HG02571 (cell line): ENCODE measurements at regions not wholly inside any gene's neighbourhood (a gene's known extent, or its start where the extent isn't known, plus 50 kb on each side); places are given as distances from the start of the nearest gene placed in this dataset.

Experiments used
- ATAC-seq: cut with Tn5 transposase; IDR thresholded peaks from one replicate; pipeline ENCODE4 v1.9.1; 2021; ENCODE audit warnings: mild to moderate bottlenecking, moderate library complexity; ENCODE audit not compliant: unreplicated experiment

DNA sequence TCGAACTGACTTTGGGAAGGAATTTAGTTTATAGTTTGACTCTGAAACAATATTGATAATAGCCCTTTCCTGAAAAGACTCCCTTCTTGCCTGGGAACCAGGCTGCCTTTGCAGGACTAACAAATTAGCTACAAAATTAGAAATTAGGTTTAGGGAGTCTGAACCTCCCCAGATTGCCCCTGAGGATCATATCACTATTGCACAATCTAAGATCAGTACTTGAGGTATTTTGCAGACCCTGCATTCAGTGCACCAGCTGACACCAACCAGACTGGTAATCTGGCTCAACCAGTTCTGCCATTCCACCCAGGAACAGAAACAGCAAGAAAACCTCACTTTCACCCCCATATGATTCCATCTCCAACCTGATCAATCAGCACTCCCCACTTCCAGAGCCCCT is 131.8 kb upstream of the GALNT5 start:
- ATAC-seq = no peak

DNA sequence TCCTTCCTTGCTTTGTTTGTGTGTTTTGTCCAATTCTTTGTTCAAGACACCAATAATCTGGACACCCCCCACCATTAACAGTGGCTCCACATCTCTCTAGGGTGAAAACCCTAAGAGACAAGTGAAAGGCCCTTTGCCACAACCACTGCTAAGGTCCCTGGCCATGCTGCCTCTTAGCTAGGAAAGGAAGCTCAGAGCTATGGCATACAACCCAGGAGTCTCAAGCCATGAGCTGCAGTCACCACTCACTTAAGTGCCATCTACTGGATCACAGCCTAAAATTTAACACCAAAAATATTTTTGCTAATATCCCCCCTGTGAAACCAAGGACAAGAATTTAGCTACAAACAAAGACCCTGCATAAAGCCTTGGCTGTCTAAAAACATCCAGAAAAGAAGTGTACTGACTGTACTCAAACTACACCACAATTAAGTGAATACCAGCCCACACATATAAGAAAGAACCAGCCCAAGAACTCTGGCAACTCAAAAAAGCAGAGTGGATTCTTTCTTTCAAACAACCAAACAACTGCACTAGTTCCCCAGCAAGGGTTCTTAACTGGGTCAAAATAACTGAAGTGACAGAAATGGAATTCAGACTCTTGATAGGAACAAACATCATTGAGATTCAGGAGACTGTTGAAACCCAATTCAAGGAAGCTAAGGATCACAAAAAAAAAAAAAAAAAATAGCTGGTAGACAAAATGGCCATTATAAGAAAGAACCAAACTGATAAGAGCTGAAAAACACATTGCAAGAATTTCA is 130.1 kb upstream of the GALNT5 start:
- ATAC-seq = no peak

DNA sequence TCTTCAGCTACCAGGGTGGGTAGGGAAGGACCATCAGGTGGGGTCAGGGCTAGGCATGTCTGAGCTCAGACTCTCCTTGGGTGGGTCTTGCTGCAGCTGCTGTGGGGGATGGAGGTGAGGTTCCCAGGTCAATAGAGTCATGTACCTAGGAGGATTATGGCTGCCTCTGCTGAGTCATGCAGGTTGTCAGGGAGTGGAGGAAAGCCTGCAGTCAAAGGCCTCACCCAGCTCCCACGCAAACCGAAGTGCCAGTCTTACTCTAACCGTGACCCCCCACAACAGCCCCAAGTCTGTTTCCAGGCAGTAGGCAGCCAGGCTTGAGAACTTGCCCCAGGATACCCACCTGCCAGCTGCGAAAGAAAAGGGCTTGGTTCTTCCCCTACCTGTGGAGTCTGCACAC is 113.6 kb upstream of the GALNT5 start:
- no peak for ATAC-seq

DNA sequence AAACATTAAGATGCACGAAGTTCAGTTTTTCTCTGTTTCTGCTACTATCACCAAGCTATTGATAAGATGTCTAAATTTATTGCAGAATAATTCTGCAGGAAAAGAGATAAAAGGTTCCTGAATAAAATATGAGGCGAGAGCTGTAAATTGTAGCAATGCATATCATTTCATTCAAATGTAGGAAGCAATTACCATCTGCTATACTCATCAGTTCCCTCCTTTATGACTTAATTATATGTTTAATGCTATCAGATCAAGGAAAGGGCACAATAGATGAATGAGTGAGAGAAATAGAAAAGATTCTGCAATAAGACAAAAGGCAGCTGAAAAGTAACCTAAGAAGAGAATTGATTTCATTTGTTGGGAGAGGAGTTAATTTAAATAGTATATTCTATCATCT is 108.2 kb upstream of the GALNT5 start:
- no peak for ATAC-seq

DNA sequence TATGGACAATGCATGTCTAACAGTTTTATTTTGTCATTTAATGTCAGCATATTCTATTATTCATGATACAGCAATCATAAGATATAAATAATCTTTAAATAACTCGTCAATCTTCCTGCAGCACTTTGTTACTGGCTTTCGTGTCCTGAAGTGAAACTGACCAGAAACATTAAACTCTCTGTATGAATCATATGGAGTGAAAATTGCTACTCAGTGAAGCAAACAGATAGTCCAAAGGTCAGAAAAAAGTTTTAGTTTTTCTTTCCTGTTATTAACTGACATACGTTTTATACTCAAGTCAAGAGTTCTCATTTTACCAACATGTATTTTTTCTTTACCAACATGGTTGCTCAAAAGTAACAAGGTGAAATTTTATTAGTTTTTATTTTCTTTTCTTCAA is 106.8 kb upstream of the GALNT5 start:
- peak; percentile 86 for ATAC-seq

DNA sequence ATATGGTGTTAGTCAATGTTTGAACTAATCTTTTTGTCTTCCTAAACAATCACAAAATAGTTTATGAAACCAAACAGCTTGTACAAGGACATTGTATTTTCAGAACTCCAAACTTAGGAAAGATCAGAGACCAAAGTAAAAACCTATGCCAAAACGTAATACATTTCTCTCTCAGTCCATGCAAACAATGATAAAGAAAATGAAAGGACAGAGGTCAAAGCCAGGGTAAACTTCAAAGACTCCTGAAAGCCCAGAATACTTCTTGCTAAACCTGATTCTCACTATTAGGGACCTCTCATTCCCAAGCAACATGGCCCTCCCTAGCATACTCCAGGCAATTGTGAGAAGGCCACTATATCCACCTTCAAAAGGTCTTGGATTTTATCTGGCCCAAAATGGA is 105.1 kb upstream of the GALNT5 start:
- no peak for ATAC-seq

DNA sequence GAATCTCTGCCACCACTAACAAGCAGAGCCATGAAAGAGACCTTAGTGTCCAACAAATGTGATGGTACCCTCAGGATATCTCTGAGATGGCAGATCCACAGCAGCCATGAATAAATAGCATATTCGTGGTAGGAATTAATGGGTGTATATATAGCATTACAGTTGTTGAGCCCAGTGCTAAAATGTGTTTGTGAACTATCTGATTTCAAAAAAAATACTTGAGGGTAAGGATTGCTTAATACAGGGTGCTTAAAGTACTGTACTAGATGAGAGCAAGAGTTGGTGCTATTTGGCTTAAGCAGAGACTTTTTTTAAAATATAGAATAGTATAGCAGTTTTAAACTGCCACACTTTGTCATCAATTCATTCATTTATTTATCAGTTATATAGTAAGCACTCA is 101.5 kb upstream of the GALNT5 start:
- ATAC-seq = no peak

DNA sequence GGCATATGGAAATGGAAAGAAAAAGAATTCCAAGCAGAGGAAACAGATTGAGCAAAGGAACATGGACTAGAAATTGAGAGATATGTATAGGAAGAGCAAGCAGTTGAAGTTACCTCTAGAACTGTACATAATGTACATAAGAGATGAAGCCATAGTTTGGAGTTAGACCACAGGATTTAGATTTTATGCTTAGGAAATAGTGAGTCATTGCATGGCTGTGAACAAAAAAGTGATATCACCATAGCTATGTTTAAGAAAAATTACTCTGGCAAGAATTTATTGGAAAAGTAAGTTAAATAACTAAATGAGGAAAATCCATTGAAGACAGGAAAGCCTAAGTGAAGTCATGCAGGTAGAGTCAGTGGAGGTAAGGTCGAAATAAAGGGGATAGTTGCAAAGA is 99.4 kb upstream of the GALNT5 start:
- no peak for ATAC-seq

DNA sequence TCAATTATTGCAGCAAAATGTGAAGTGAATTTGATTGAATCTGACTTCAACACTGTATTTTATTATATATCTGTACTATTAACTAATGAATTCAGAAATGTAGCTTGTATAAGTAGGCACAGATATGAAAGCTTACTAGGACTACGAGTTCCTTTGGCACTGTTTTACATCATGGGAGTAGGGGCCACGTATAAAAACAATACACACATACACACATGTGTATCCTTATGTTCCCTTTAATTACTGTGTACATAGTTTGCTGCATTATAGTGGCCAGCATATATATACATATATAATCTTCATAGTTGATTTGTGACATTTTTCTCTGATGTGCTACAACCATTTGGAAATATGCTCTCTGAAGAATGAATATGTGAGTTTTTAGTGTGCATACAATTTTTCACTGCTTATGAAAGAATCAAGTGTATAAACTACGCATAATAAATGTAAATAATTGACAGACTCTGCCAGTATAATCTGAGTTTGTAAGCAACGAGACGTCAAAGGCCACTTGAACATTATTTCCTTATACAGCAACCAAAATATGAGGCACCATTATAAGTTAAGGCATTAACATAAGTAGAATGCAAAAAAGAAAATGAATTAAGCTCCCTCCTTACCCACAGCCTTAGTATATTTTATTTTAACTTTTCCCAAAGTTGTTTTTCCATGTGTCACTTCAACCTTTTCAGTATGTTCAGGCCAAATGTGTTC is 98.1 kb upstream of the GALNT5 start:
- no peak for ATAC-seq

DNA sequence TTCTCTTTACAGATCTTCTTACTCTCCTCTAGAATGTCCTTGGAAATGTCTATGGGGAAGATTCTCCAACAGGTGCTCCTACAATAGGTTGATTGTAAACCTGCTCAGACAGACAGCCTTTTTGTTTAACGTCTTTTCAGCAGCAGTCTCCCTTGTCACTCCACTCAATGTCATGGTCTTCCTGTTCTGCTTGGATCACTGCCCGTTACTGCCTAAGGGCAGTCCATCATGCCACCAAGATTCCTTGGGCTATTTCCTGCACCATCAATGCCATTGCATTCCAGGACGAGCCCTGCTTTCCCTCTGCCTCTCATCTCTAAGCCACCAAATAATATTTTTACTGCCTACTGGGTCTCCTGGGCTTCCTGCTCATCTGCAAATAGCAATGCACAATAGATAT is 97.4 kb upstream of the GALNT5 start:
- no peak for ATAC-seq

DNA sequence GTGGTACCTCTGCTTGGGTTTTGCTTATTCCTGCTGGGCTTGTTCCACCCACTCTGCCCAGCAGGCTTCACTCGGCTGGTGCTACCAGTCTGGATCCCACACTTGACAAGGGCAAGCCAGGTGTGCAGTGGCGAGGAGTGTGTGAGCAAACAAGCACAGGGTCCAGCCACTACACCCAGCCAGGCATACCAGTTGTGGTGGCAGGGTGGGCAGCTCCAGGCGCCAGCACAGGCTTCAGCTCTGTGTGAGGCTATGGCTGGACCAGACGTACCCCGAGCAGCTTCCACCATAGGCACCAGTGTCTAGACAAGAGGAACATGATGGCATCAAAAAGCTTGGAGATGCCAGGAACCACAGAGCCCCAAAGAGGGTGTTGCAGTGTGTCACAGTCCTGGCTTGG is 93.1 kb upstream of the GALNT5 start:
- ATAC-seq = no peak

DNA sequence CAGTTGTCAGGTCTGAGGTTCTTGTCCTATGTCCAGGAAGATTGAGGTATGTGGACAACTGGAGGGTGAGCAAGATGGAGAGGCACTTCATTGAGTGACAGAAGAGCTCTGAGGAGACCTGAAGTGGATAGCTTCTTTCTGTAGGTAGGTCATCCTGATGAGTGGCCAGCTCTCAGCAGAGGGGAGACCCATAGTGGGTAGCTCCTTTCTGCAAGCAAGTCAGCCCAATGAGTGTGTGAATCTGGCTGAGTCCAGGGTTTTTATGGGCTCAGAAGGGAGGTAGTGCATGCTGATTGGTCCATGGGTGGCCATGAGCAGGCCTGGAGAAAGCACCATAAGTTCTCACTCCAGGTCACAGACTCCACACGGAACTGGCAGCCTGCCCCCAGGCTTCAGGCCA is 92.6 kb upstream of the GALNT5 start:
- no peak for ATAC-seq

DNA sequence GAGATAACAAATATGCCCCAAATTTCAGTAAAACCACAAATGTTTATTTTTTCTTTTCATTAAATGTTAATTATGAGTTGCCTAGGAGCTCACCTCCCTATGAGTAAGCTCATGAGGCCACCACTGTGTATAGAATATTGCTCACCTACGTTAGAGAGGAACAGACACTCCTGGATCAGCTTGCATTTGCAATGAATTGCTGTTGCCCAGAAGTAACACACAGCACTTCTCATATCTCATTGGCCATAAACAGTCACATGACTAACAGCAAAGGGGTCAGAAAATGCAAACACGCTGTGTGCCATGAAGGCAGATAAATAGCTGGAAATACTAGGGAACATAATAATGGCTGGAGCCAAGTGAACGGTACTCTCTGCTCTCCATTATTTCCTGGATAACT is 89.0 kb upstream of the GALNT5 start:
- no peak for ATAC-seq

DNA sequence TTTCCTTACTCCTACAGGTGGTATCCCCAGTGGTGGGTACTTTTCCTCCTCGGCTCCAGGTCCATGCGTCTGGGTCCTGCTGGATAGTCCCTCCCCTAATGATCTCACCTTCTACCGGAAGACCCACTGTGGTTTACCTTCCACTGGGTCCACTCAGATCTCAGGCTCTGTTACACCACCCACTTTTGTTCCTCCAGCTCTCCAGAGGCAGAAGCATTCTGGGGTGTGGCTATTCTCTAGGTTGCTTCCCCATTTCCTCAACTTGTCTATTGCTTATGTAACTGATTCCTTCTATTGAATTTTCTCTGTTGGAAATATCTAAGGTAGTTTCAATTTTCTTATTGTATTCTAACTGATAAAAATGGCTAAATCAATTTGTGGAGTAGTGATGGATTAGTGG is 87.6 kb upstream of the GALNT5 start:
- ATAC-seq = no peak

DNA sequence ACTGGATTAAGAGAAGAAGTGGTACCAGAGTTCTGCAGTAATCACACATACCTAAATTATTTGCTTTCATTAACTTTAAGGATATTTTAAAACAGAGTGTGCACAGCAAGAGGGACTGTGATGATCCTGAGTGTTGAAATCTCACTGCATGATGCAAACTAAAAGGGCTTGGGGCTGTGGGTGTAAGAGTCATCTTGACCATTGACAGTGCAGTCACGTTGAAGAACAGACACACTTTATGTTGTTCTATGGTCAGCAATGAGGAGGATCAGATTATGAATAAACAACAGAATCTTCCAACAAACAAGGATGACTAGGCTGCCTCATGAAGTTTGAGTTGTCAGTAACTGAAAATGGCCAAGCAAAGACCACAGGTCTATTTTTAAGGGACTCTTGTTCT is 87.2 kb upstream of the GALNT5 start:
- no peak for ATAC-seq

DNA sequence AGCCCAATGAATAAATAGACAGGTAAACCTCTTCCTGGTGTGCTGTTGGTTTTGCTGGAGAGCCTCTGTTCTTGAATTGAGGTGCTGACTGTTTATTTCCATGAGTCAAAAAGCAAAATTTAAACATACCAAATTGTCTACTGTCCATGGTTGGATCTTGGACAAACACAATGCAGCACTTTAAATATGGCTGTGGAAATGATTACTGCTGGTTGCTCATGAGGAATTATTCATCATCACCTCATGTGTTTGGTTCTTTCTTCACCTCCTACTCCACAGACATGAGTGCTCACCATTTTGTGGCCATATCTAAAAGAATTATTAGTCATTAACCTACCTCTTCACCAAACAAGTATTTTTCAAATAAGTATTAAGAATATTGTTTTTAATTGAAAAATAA is 85.3 kb upstream of the GALNT5 start:
- no peak for ATAC-seq

DNA sequence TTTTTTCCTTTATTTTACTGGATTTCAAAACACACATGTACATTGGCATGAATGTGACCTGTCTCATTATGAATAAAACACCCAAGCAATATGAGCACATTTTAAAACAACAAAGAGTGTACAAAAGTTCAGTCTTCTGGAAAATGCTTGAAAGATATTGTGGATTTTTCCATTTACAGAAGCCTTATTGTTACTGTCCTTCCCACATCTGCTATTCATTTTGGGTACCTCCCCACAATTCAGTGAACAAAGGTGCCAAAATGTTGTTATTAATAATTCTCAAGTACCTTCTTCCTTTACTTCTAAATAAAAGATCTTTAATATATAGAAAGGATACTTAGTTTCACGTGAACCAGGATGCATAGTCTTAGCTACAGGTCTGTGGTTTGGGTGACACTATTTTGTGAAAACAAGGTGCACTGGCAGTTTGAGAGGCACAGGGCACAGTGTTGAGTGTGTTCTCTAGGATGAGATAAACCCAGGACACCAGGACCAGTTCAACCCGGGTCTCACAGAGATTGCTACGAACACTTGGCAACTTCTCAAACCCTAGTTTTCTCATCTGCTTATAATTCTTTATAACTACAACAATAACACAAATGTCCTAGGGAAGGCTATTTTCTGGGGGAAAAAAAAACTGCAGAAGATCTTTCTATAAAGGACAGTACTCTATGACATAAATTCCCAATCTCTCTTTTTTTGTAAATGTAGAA is 84.5 kb upstream of the GALNT5 start:
- no peak for ATAC-seq

DNA sequence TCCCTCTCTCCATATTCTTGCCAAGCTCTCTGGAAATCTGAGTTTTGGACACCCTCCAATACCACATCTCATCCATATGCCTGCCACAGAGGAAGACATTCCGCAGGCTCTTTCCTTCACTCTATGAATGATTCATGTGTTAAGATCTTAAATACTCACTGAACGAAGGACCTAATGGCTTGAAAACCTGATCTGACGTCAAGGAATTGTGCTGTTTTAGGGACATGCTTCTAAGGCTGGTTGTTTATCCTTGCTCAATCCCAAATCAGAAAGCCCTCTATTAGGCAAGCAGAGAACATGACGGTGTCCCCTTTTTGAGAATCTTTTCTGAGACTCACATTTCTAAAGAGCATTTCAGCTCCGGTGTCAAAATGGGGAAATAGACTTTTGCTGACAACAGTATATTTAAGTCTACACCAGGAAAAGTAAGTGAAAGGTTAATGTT is 83.7 kb upstream of the GALNT5 start:
- no peak for ATAC-seq

DNA sequence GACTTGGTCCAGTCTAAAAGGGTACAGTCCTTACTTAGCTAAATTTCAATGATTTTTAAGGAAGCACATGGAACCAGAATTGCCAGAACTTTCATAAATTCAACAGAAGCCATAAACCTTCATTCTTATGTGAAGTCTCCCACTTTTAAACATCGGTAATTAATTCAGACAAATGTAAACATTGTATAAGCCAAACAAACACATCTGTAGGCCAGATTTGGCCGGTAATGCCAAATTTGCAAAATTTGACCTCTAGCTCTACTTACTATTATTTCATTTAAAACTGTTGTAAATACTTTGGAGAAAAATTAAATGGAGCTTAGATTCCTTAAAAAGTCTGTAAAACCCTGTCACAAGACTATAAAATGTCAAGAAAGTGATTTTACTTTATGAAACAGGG is 83.2 kb upstream of the GALNT5 start:
- no peak for ATAC-seq

DNA sequence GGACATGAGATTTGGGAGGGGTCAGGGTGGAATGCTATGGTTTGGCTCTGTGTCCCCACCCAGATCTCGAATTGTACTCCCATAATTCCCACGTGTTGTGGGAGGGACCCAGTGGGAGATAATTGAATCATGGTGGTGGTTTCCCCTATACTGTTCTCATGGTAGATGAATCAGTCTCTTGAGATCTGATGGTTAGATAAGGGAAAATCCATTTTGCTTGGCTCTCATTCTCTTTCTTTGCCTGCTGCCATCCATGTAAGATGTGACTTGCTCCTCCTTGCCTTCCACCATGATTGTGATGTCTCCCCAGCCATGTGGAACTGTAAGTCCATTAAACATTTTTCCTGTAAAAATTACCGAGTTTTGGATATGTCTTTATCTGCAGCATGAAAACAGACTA is 80.9 kb upstream of the GALNT5 start:
- no peak for ATAC-seq

DNA sequence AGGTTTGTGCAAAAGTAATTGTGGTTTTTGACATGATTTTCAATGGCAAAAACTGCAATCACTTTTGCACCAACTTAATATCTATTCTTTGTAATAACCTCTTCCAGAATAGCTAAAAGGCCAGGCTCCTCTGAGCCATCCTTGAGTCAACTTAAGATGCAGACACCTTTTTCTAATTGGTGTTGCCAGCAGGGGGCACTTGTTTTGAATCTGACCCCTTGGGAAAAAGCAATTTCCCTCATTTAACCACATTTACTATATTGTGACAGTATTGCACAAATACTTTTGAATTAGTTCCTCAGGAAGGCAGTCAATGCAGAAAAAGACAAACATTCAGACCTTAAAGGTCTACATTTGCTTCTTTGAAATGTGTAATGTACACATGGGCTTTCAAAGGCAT is 78.6 kb upstream of the GALNT5 start:
- no peak for ATAC-seq
